ENCODE measurements at regions not wholly inside any gene's neighbourhood (a gene's known extent, or its start where the extent isn't known, plus 50 kb on each side); places are given as distances from the start of the nearest gene placed in this dataset.
"Not testable (repeated sequence)": the region's sequence is repeated elsewhere in the genome, so short reads cannot be mapped to it uniquely, and the experiment has no call there.

GRCh38 chr2:155539028-155539427, 793.5 kb downstream of the NR4A2 start:
- not testable (repeated sequence) for TF ChIP-seq CTCF (IDR thresholded peaks at IDR 0.05); EP300 (IDR thresholded peaks at IDR 0.05; ENCODE audit: low read depth)
